ENCODE measurements at regions not wholly inside any gene's neighbourhood (a gene's known extent, or its start where the extent isn't known, plus 50 kb on each side); places are given as distances from the start of the nearest gene placed in this dataset.

GRCh38 chr10:4456776-4457175 lies 369.2 kb upstream of the AKR1E2 start:
- no peak overlapping the region for H2AFZ ChIP-seq (ENCODE audit: low read depth, low read length, severe bottlenecking)
- no peak overlapping the region for H3K9ac ChIP-seq (ENCODE audit: low read length)
- no peak overlapping the region for H3K4me3 ChIP-seq (ENCODE audit: insufficient read depth, low read length, poor library complexity, severe bottlenecking)
- H3K9me2 ChIP-seq (replicated peaks; ENCODE audit: insufficient read depth, low read length) = no peaks in the 10 kb centered on the region
- no peaks in the 10 kb centered on the region for H3K9me3 ChIP-seq (ENCODE audit: insufficient read depth, low read length)
- H3K36me3 ChIP-seq (ENCODE audit: low read length) = no peaks in the 10 kb centered on the region
- H4K20me1 ChIP-seq (ENCODE audit: low read depth, low read length) = no peaks in the 10 kb centered on the region
- no peaks in the 10 kb centered on the region for H3K79me2 ChIP-seq (ENCODE audit: insufficient read depth, low read length)
- no peak overlapping the region for H3K4me2 ChIP-seq (ENCODE audit: low read depth, low read length, poor library complexity, severe bottlenecking)
- H3F3A ChIP-seq (ENCODE audit: insufficient read depth) = no peaks in the 10 kb centered on the region
- TF ChIP-seq EZH2phosphoT487 (conservative IDR thresholded peaks at IDR 0.05; ENCODE audit: low read length) (no peak), CTCF (IDR thresholded peaks at IDR 0.05; ENCODE audit: insufficient read depth, low read length, poor library complexity, severe bottlenecking) (no peak)
- no peaks in the 10 kb centered on the region for H3K27me3 ChIP-seq (ENCODE audit: low read length)
- no peak overlapping the region for H3K27ac ChIP-seq (ENCODE audit: low read depth, low read length)

- Histone ChIP-seq H2AFZ (ENCODE audit: low read depth, low read length, severe bottlenecking) (no peak overlapping the region), H3K4me3 (ENCODE audit: insufficient read depth, low read length, poor library complexity, severe bottlenecking) (no peak overlapping the region), H3K9ac (ENCODE audit: low read length) (no peak overlapping the region), H3F3A (ENCODE audit: insufficient read depth) (no peaks in the 10 kb centered on the region), H3K27ac (ENCODE audit: low read depth, low read length) (no peak overlapping the region), H3K9me3 (ENCODE audit: insufficient read depth, low read length) (no peaks in the 10 kb centered on the region), H4K20me1 (ENCODE audit: low read depth, low read length) (no peaks in the 10 kb centered on the region), H3K9me2 (replicated peaks; ENCODE audit: insufficient read depth, low read length) (no peaks in the 10 kb centered on the region), H3K27me3 (ENCODE audit: low read length) (no peaks in the 10 kb centered on the region), H3K4me2 (ENCODE audit: low read depth, low read length, poor library complexity, severe bottlenecking) (no peak overlapping the region), H3K79me2 (ENCODE audit: insufficient read depth, low read length) (no peaks in the 10 kb centered on the region), H3K36me3 (ENCODE audit: low read length) (no peaks in the 10 kb centered on the region)
- TF ChIP-seq EZH2phosphoT487 (conservative IDR thresholded peaks at IDR 0.05; ENCODE audit: low read length) = no peak
- no peak for TF ChIP-seq CTCF (IDR thresholded peaks at IDR 0.05; ENCODE audit: insufficient read depth, low read length, poor library complexity, severe bottlenecking)
Measured at GRCh38 chr10:4456279-4456678, 369.7 kb upstream of the AKR1E2 start.

- Histone ChIP-seq H3K27me3 (ENCODE audit: low read length) (no peaks in the 10 kb centered on the region), H3K4me2 (ENCODE audit: low read depth, low read length, poor library complexity, severe bottlenecking) (no peak overlapping the region), H3K9me2 (replicated peaks; ENCODE audit: insufficient read depth, low read length) (no peaks in the 10 kb centered on the region), H3K9me3 (ENCODE audit: insufficient read depth, low read length) (no peaks in the 10 kb centered on the region), H3K9ac (ENCODE audit: low read length) (no peak overlapping the region), H3K27ac (ENCODE audit: low read depth, low read length) (no peak overlapping the region), H3F3A (ENCODE audit: insufficient read depth) (no peaks in the 10 kb centered on the region), H2AFZ (ENCODE audit: low read depth, low read length, severe bottlenecking) (no peak overlapping the region), H3K79me2 (ENCODE audit: insufficient read depth, low read length) (no peaks in the 10 kb centered on the region), H4K20me1 (ENCODE audit: low read depth, low read length) (no peaks in the 10 kb centered on the region), H3K4me3 (ENCODE audit: insufficient read depth, low read length, poor library complexity, severe bottlenecking) (no peak overlapping the region), H3K36me3 (ENCODE audit: low read length) (no peaks in the 10 kb centered on the region)
- TF ChIP-seq CTCF (IDR thresholded peaks at IDR 0.05; ENCODE audit: insufficient read depth, low read length, poor library complexity, severe bottlenecking) (no peak), EZH2phosphoT487 (conservative IDR thresholded peaks at IDR 0.05; ENCODE audit: low read length) (no peak)
Measured at GRCh38 chr10:4453950-4454349, 372.1 kb upstream of the AKR1E2 start.

- Histone ChIP-seq H3K27ac (ENCODE audit: low read depth, low read length) (no peak overlapping the region), H2AFZ (ENCODE audit: low read depth, low read length, severe bottlenecking) (no peak overlapping the region), H4K20me1 (ENCODE audit: low read depth, low read length) (no peaks in the 10 kb centered on the region), H3K9me2 (replicated peaks; ENCODE audit: insufficient read depth, low read length) (no peaks in the 10 kb centered on the region), H3K79me2 (ENCODE audit: insufficient read depth, low read length) (no peaks in the 10 kb centered on the region), H3K27me3 (ENCODE audit: low read length) (no peaks in the 10 kb centered on the region), H3F3A (ENCODE audit: insufficient read depth) (no peaks in the 10 kb centered on the region), H3K4me3 (ENCODE audit: insufficient read depth, low read length, poor library complexity, severe bottlenecking) (no peak overlapping the region), H3K9me3 (ENCODE audit: insufficient read depth, low read length) (no peaks in the 10 kb centered on the region), H3K36me3 (ENCODE audit: low read length) (no peaks in the 10 kb centered on the region), H3K9ac (ENCODE audit: low read length) (no peak overlapping the region), H3K4me2 (ENCODE audit: low read depth, low read length, poor library complexity, severe bottlenecking) (no peak overlapping the region)
- TF ChIP-seq CTCF (IDR thresholded peaks at IDR 0.05; ENCODE audit: insufficient read depth, low read length, poor library complexity, severe bottlenecking) (no peak), EZH2phosphoT487 (conservative IDR thresholded peaks at IDR 0.05; ENCODE audit: low read length) (no peak)
Measured at GRCh38 chr10:4453276-4453675, 372.7 kb upstream of the AKR1E2 start.
